HG02938 (cell line): ENCODE measurements at regions not wholly inside any gene's neighbourhood (a gene's known extent, or its start where the extent isn't known, plus 50 kb on each side); places are given as distances from the start of the nearest gene placed in this dataset.

ENCODE experiments used
- ATAC-seq: cut with Tn5 transposase; IDR thresholded peaks from one replicate; pipeline ENCODE4 v1.9.1; 2021; ENCODE audit warnings: mild to moderate bottlenecking, moderate library complexity; ENCODE audit not compliant: unreplicated experiment

DNA sequence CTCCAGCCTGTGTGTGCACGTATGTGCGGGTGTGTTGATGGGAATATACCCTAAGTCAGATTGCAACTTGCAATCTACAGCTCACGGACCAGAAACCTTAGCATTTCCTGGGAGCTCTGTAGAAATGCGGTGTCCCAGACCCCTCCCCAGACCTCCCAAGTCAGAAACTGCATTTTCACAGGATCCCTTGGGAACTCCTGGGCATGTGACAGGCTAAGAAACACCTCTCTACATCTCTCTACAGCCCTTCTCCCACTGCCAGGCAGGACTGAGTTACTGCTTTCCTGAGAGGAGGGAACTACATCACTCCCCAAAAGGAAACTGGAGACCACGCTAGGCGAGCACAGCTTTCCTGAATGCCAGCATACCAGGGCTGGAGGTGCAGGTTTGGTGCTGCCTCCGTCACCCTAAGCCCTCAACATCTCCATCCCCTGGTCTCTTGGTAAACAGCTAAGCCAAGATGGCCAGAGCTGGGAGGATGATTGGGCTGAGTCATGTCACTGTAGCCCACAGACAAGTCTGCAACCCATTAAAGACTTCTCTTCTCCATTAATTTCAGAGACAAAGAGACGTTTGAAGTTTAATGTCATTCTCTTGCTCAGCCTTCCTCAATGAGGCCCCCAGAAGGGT lies 194.4 kb downstream of the BMP7 start:
- ATAC-seq = no peak

DNA sequence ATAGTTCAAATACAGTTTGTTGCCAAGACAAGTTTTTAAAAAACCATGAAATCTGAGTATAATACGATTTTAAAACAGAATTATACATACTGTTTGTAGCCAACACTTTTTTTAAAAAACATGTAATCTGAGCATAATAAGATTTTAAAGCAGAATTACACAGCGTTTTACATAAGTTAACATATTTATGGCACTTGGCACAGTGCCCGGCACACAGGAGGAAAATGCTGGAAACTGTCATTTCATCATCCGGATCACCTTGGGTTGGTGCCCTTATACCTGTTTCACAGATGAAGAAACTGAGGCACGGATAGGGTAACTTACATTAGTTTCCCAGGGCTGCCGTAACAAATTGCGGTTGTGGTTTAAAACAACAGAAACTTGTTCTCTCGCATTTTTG lies 193.0 kb downstream of the BMP7 start:
- no peak for ATAC-seq

DNA sequence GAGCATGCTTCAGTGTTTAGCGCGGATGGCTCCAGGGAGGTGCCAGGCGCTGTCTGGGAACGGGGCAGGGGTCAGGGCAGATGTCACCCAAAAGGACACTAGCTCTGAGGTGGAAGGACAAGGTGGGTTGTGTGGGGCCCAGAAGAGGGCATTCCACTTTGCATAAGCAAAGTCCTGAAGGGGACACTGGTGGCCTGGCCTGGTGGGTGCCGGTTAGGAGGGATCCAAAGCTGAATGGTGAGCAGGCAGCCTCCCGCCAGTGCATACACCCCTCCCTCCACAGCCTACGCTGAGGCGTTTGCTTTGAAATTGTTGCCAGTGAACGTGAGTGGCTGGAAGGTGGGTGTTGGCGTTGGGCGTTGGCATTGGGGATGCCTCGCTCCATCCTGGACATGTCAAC lies 192.1 kb downstream of the BMP7 start:
- no peak for ATAC-seq

DNA sequence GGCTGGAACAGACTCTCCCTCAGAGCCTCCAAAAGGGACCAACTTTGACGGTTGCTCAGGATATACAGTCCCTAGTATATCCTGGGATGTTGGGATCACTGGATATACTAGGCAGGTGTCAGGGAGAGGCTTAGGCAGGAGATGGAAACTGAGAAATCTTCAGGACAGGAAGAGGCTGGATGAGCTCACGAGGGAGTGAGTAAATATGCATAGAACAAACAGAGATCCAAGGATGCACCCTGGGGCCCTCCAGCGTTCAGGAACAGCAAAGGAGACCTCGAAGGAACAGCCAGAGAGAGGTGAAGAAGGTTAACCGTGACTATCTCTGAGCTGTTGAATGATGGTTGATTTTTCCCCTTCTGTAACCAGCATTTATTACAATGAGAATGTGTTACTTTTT lies 191.3 kb downstream of the BMP7 start:
- no peak for ATAC-seq

DNA sequence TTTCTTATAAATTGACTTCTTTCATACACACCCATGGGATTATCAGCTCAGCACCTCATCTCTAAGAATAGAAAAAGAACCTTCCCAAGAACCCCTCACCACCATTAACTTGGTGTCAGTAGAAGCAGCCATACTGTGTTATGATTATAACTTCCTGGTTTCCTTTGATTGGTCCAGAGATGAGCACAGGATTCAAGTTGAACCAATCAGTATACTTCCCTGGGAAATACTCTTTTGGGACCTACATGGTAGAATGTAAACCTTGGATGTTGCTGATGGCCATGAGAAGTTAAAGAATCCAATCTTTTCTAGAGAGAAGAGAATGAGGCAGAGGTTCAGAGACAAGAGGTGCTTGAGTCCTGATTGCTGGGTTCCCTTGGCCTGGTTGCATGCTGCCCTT lies 190.8 kb downstream of the BMP7 start:
- no peak for ATAC-seq

DNA sequence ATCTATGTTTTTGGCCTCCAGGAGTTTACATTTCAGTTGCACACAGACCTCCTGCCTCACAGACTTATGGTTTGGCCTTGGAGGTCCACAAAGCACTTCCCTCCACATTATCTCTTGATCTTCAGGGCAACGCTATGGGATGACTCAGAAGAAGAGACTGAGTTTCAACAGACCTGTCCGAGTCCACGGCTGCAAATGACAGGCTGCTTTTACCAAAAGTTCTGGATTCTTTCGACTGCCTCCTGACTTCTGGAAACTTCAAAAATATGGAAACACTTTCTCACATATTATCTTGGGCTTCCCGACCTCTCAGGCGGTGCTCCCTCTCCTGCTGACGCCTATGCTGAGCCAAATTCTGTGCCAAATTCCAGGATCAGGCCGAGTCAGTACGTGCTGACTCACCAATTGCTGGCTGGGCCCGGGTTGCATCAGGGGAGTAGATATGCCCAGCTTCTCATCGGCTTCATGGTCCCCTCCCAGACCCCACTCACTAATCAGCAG lies 190.2 kb downstream of the BMP7 start:
- ATAC-seq = no peak

DNA sequence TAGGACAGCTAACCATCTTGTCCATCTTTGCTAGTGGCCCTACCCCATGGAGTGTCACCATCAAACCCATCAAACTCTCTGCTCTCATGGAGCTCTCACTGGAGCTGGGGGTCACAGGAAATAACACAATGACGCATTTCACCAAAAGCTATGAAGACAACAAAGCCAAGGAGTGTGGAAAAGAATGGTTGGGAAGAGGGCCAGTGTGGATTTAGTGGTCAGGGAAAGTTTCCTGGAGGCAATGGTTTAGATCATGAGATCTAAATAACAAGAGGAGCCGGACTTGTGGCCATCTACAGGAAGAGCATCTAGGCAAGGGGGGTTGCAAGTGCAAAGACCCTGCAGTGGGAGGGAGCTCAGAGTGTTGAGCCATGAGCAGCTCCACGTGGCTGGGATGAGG lies 189.5 kb downstream of the BMP7 start:
- ATAC-seq = no peak

DNA sequence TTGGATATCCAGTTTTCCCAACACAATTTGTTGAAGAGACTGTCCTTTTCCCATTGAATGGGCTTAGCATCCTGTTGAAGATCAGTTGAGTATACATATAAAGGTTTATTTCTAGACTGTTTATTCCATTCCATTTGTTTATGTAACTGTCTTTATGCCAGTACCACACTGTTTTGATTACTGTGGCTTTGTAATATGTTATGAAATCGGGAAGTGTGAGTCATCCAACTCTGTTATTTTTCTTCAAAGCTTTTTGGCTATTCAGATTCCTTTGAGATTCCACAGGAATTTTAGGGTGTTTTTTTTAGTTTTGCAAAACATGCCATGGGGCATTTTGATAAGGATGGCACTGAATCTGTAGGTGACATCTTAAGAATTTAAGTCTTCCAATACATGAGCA lies 188.3 kb downstream of the BMP7 start:
- no peak for ATAC-seq

DNA sequence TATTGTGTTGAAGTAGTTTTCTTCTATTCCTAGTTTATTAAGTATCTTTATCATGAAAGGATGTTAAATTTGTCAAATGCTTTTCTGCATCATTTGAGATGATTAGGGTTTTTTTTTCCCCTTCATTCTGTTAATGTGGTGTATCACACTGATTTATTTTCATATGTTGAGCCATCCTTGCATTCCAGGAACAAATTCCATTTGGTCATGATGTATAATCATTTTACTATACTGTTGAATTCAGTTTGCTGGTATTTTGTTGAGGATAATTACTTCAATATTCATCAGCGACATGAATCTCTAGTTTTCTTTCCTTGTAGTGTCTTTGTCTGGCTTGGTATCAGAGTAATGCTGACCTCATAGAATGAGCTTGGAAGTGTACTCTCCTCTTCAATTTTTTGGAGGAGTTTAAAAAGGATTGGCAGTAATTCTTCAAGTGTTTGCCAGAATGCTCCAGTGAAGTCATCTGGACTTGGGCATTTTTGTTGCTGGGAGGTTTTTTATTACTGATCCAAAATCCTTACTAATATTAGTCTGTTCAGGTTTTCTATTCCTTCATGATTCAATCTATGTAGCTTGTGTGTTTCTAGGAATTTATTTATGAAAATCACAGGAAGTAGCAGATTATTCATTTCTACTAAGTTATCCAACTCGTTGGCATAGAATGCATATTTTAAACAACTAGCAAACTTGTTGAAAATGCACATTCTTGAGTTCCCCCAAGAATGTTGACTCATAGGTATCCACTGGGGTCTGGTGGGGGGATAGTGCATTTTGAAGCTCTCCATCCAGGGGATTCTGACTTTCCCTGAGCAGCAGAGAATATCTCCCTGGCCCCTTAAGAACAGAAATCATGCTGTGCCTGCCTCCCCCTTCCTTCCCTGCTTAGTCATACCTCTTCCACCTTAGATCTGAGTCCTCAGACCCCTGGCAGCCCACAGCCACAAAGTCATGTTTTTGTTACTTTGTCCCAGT lies 187.1 kb downstream of the BMP7 start:
- ATAC-seq = no peak

DNA sequence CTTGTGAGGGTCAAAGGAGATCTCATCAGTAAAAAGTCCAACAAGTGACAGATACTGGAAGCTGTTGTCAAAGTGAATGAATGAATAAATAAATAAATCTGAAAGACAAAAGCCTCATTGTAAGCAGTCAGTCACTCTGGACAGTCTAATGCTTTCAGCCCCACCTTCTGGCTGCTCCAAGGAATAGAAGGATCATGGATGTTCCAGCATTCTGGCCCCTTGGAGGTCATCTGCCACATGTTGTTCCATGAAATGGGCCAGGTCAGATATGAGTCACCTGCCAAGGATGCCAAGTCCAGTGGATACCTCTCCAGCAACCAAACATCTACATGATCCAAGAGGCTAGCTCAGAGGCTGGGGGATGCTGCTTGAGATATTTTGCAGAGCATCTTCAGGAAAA lies 185.6 kb downstream of the BMP7 start:
- no peak for ATAC-seq

DNA sequence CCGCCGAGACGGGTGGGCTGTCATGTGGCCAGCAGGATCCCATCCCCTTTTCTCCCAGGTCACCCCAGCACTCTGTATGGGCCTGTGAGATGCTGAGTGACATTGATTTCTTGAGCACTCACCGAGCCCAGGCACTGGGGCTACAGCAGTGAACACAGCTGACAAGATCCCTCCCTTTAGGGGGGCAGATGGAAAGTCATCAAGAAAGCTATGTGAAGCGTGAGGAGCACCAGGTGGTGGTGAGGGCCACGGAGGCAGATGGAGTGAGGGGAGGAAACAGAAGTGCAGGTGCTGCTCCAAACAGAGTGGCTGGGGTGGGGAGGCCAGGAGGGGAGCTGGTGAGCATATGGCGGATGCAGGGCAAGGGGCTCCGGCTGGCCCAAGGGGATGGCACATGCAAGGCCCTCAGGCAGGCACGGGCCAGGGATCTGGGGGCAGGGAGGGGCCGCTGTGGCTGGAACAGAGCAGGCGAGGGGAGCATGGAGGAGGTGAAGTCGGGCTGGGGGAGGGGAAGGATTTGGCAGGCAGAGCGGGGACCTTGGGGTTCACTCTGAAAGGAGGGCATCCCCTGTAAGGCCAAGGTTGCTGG lies 184.0 kb downstream of the BMP7 start:
- no peak for ATAC-seq

DNA sequence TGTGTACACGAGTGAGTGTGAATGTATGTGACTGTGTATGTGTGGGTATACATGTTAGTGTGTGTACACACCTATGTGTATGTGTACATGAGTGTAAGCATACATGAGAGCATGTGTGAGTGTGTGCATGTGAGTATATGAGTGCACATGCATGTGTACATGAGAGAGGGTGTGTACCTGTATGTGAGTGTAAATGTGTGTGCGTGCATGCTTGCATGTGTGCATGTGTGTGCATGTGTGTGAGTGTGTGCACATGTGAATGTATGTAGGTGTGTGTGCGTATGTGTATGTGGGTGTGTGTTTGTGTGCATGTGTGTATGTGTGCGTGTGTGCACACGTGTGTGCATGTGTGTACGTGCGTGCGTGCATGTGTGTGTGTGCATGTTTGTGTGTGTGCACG lies 183.4 kb downstream of the BMP7 start:
- ATAC-seq = no peak

DNA sequence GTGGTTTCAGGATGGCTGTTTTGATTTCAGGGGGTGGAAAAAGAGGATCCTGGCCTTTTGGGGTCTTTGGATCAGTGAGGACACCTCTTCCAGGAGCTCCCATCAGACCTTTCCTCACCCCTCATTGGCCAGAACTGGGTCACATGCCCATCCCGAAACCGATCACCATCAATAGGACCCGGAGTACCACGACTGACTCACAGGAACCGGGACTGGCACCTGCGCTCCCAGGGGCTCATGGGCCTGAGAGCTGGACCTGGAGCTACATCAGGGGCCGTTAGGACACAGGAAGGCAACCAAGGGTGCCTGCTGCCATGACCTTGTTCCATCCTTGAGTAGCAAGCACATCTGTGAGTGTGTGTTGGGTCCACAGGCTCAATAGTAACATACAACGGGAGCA lies 180.4 kb downstream of the BMP7 start:
- ATAC-seq = no peak

DNA sequence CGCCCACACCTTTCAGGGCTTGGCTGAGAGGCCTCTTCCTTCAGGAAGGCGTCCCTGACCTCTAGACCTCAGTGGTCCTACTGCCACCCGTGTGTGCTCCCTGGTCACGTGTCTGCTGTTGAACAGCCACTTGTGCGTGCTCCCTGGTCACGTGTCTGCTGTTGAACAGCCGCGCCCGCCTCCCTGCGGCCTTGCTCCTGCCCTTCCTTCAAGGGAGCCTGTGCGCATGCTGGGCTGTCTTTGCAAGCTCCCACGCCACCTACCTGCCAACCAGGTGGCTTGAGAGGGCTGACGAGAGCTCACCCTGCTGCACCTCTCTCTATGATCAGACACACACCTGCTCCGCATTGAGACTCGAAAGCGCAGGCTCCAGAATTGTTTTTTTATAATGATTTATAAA lies 179.3 kb downstream of the BMP7 start:
- ATAC-seq = no peak

DNA sequence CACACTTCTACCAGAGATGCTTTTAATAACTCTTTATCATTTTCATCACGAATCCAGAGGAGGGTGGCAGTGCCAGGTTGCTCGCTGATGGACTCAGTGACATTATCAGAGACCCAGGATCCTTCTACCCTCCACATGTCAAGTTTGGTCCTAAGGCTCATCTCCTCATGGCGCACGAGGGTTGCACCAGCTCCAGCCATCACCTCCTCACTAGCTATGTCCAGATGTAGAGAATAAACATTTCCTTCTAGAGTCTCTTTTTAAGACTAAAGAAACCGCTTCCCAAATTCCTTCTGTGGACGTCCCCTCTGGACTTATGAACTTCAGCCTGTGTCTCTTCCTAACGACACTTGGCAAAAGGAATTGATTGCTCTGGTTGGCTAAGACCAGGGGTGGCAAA lies 178.7 kb downstream of the BMP7 start:
- ATAC-seq = no peak

DNA sequence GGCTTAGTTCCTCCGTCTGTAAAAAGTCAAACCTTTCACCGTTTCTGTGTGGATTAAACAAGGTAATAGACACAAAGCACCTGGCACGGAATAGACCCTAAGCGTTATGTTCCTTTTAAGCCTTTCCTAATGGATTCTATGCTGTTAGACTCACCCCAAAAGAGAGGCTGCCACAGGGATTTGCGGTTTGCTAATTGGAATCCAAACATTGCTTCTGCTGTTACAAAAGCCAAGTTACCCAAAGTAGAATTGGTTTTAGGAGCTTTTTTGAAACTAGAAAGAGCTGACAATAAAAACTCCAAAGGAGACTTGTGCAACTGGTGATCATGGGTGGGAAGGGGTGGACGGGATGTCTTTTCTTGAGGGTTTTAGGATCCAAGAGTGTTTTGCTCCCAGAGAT lies 178.0 kb downstream of the BMP7 start:
- no peak for ATAC-seq

DNA sequence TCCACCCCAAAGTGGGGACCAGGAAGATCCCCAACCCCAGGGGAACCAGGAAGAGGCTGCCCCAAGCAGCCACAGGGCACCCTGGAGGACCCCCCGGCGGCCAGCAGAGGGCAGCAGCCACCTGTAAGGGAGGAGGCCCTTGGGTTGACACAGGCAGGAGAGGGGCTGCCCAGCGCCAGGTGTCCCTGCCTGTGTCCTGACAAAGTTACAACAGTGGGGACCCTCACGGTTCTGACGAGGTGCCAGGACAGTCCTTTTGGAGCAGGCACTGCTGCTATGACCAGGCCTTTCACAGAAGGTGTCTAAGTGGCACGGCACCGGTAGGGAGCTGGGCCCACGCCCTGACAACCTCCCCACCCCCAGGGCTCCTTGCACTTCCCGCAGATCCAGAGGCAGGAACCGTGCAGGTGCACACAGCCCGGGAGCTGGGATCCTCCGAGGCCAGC lies 176.7 kb downstream of the BMP7 start:
- peak; percentile 64 for ATAC-seq

DNA sequence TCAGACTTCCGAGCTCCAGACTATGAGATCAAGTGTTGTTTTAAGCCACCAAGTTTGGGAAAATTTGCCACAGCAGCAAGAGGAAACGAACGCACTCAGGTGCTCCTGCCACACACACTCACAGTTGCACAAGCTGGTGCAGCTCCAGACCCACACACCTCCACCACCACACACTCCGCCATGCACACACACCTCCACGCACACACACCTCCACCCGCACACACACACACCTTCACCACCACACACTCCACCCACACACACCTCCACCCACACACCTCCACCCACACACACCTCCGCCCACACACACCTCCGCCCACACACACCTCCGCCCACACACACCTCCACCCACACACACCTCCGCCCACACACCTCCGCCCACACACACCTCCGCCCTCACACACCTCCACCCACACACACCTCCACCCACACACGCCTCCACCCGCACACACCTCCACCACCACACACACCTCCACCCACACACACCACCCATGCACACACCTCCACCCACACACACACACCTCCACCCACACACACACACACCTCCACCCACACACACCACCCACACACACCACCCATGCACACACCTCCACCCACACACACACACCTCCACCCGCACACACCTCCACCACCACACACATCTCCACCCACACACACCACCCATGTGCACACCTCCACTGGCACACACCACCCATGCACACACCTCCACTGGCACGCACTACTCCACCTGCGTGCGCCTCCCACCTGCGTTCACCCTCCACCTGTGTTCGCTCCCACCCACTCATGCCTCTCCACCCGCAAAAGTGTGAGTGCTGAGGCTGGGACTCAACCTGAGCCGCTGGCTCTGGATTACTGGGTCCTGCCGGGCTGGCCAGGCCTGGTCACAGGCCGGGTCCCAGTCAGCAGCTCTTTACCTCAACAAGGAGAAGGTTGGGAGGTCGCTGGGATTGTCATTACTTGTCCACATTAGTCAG lies 175.6 kb downstream of the BMP7 start:
- ATAC-seq = no peak

DNA sequence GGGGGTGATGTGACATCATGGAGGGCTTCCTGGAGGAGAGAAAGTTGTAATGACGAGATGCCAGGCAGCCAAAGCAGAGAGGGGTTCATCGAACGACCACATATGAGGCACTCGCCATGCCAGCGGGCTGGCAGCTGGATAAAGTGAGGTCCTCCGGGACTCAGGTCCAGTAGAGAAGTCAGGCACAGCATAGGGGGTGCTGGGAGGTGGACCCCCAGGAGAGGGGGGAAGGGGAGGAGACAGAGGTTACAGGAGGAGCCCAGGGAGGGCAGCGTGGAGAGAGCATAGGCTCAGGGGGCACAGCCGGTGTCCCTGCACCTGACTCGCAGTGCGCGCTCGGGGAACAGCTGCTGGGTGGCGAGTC lies 174.7 kb downstream of the BMP7 start:
- ATAC-seq = no peak

DNA sequence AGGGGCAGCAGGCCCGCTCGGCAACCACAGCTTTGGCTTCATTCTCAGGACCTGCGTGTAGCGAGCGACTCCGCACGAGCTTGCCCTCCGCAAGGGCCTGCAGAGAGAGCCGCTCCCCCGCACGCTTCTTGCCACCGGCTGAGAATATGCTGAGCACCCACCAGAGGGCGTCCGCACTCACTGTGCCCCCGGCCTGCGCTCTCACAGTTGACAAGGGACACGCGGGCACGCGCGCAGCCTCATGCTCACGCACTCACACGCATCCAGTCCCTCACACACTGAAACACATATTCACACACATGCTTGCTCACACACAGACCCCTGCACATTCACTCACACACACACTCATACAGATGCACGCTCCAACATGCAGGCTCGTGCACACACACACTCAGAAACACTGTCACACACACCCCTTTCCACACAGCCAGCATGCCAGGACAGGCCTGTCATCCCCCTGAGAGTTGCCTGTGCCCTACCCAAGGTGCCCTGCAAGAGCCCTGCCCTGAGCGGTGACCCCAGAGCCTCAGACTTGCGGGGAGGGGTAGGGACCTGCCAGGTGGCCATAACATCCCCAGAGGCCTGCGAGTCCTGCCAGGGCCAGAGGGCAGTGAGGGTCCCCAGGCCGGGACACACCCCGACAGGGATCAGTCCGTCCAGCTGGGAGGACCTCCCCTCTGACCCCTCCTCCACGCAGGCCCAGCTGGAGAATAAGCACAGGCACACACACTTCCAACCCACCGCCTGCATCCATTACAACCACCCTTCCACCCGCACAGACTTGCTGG lies 174.1 kb downstream of the BMP7 start:
- no peak for ATAC-seq
